ENCODE measurements at regions not wholly inside any gene's neighbourhood (a gene's known extent, or its start where the extent isn't known, plus 50 kb on each side); places are given as distances from the start of the nearest gene placed in this dataset.

- DNase-seq (no peak), ATAC-seq (ENCODE audit: low read depth) (no peak)
- intact Hi-C loops (cut with micrococcal nuclease) = no loop called here
- ChIA-PET CTCF (no interaction called here), POLR2A (no interaction called here)
- Mint-ChIP-seq H3K27ac (no peak overlapping the region), H3K27me3 (peaks cover 5% of the 10 kb centered on the region), H3K4me3 (no peak overlapping the region), H3K9me3 (ENCODE audit: insufficient read depth) (no peaks in the 10 kb centered on the region), H3K4me1 (peaks cover 3% of the 10 kb centered on the region)
- Histone ChIP-seq H3K4me3 (ENCODE audit: control extremely low read depth in 1 of 5, extremely low read depth in 1 of 5, insufficient read depth in 1 of 5, low read depth in 2 of 5, low read length in 4 of 5) (no peak overlapping the region), H4K20me1 (ENCODE audit: control insufficient read depth, insufficient read depth, low read length, poor library complexity, severe bottlenecking) (no peaks in the 10 kb centered on the region), H3K9ac (ENCODE audit: low read length) (no peak overlapping the region), H3K36me3 (replicated peaks in 1 of 2; ENCODE audit: control extremely low read depth in 1 of 2, control insufficient read depth in 1 of 2, extremely low read depth in 1 of 2, insufficient read depth in 2 of 2, low read length in 1 of 2) (no peaks in the 10 kb centered on the region), H3K9me3 (ENCODE audit: control extremely low read depth in 1 of 3, control insufficient read depth in 2 of 3, insufficient read depth in 1 of 3, low read length in 2 of 3) (no peaks in the 10 kb centered on the region), H3K27ac (ENCODE audit: low read length in 2 of 2) (no peak overlapping the region), H3K27me3 (replicated peaks in 1 of 4; ENCODE audit: control extremely low read depth in 1 of 4, control insufficient read depth in 3 of 4, insufficient read depth in 4 of 4, low read length in 3 of 4) (no peaks in the 10 kb centered on the region), H3K79me2 (ENCODE audit: control insufficient read depth, insufficient read depth, low read length) (no peaks in the 10 kb centered on the region), H3K4me2 (replicated peaks; ENCODE audit: low read depth, low read length, poor library complexity, severe bottlenecking) (no peak overlapping the region), H2AFZ (ENCODE audit: insufficient read depth, low read depth, low read length, poor library complexity, severe bottlenecking) (no peak overlapping the region), H3K4me1 (ENCODE audit: control insufficient read depth in 2 of 2, insufficient read depth in 2 of 2, low read length in 2 of 2) (no peaks in the 10 kb centered on the region)
- no CpG with 5 or more reads among the region's 4 CpGs for WGBS (ENCODE audit: insufficient coverage)
- TF ChIP-seq, protein P1, sequence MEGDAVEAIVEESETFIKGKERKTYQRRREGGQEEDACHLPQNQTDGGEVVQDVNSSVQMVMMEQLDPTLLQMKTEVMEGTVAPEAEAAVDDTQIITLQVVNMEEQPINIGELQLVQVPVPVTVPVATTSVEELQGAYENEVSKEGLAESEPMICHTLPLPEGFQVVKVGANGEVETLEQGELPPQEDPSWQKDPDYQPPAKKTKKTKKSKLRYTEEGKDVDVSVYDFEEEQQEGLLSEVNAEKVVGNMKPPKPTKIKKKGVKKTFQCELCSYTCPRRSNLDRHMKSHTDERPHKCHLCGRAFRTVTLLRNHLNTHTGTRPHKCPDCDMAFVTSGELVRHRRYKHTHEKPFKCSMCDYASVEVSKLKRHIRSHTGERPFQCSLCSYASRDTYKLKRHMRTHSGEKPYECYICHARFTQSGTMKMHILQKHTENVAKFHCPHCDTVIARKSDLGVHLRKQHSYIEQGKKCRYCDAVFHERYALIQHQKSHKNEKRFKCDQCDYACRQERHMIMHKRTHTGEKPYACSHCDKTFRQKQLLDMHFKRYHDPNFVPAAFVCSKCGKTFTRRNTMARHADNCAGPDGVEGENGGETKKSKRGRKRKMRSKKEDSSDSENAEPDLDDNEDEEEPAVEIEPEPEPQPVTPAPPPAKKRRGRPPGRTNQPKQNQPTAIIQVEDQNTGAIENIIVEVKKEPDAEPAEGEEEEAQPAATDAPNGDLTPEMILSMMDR (IDR thresholded peaks at IDR 0.05) = no peak
- TF ChIP-seq EZH2 (IDR thresholded peaks at IDR 0.05; ENCODE audit: borderline replicate concordance, insufficient read depth, low read depth, low read length, poor library complexity, severe bottlenecking) = no peak
Observed at GRCh38 chr4:11746734-11747133, 318.0 kb upstream of the HS3ST1 start.

DNA sequence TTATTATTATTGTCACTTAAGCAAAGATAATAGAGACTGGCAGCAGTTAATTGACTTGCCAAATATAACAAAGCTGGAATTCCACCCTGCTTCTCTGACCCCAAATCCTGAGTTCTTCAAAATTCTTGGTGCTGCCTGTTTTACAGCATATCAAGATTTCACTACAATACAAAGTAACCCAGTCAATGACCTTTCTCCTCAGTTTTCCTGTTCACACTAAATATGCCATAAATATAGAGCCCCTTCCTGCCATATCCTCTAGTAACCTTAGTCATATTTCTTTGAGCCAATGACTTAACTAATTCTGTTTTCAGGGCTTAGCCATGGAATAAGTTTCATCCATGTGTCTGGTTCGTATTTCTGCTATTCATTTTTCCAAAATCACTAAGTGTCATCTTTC is 315.3 kb upstream of the HS3ST1 start:
- Histone ChIP-seq H3K27ac (ENCODE audit: low read length in 2 of 2) (no peak overlapping the region), H3K27me3 (replicated peaks in 1 of 4; ENCODE audit: control extremely low read depth in 1 of 4, control insufficient read depth in 3 of 4, insufficient read depth in 4 of 4, low read length in 3 of 4) (no peaks in the 10 kb centered on the region), H3K9ac (ENCODE audit: low read length) (no peak overlapping the region), H2AFZ (ENCODE audit: insufficient read depth, low read depth, low read length, poor library complexity, severe bottlenecking) (no peak overlapping the region), H3K36me3 (replicated peaks in 1 of 2; ENCODE audit: control extremely low read depth in 1 of 2, control insufficient read depth in 1 of 2, extremely low read depth in 1 of 2, insufficient read depth in 2 of 2, low read length in 1 of 2) (no peaks in the 10 kb centered on the region), H3K4me3 (ENCODE audit: control extremely low read depth in 1 of 5, extremely low read depth in 1 of 5, insufficient read depth in 1 of 5, low read depth in 2 of 5, low read length in 4 of 5) (no peak overlapping the region), H3K79me2 (ENCODE audit: control insufficient read depth, insufficient read depth, low read length) (no peaks in the 10 kb centered on the region), H4K20me1 (ENCODE audit: control insufficient read depth, insufficient read depth, low read length, poor library complexity, severe bottlenecking) (no peaks in the 10 kb centered on the region), H3K9me3 (ENCODE audit: control extremely low read depth in 1 of 3, control insufficient read depth in 2 of 3, insufficient read depth in 1 of 3, low read length in 2 of 3) (peaks cover 0 to under 1% (median 0%) of the 10 kb centered on the region in 3 donors), H3K4me1 (ENCODE audit: control insufficient read depth in 2 of 2, insufficient read depth in 2 of 2, low read length in 2 of 2) (no peaks in the 10 kb centered on the region), H3K4me2 (replicated peaks; ENCODE audit: low read depth, low read length, poor library complexity, severe bottlenecking) (no peak overlapping the region)
- intact Hi-C loops (cut with micrococcal nuclease) = no loop called here
- TF ChIP-seq EZH2 (IDR thresholded peaks at IDR 0.05; ENCODE audit: borderline replicate concordance, insufficient read depth, low read depth, low read length, poor library complexity, severe bottlenecking) = no peak
- TF ChIP-seq, protein P1 (IDR thresholded peaks at IDR 0.05) = no peak
- ChIA-PET POLR2A (no interaction called here), CTCF (no interaction called here)
- DNase-seq = no peak
- Mint-ChIP-seq H3K9me3 (ENCODE audit: insufficient read depth) (no peaks in the 10 kb centered on the region), H3K27ac (no peak overlapping the region), H3K27me3 (no peaks in the 10 kb centered on the region), H3K4me3 (no peak overlapping the region), H3K4me1 (peaks cover 3% of the 10 kb centered on the region)
- WGBS (ENCODE audit: insufficient coverage) = no CpG with 5 or more reads among the region's 1 CpG
- no peak for ATAC-seq (ENCODE audit: low read depth)

Measured in B cell (primary cell).